ENCODE measurements at regions not wholly inside any gene's neighbourhood (a gene's known extent, or its start where the extent isn't known, plus 50 kb on each side); places are given as distances from the start of the nearest gene placed in this dataset.

GRCh38 chr4:180721356-180721755 lies 1521.8 kb upstream of the TENM3 start:
- DNase-seq (ENCODE audit: low spot score) = no peak

GRCh38 chr4:180726611-180727010 lies 1516.6 kb upstream of the TENM3 start:
- DNase-seq (ENCODE audit: low spot score) = no peak

GRCh38 chr4:180727478-180727877 lies 1515.7 kb upstream of the TENM3 start:
- DNase-seq (ENCODE audit: low spot score) = no peak

GRCh38 chr4:180734753-180735432 lies 1508.3 kb upstream of the TENM3 start:
- DNase-seq (ENCODE audit: low spot score) = no peak

- no peak for DNase-seq (ENCODE audit: low spot score)
Measured at GRCh38 chr4:180741703-180742102, 1501.5 kb upstream of the TENM3 start.

GRCh38 chr4:180745019-180745418 lies 1498.2 kb upstream of the TENM3 start:
- no peak for DNase-seq (ENCODE audit: low spot score)

GRCh38 chr4:180751009-180751408 lies 1492.2 kb upstream of the TENM3 start:
- DNase-seq (ENCODE audit: low spot score) = no peak

GRCh38 chr4:180757927-180758326 lies 1485.3 kb upstream of the TENM3 start:
- DNase-seq (ENCODE audit: low spot score) = no peak

- DNase-seq (ENCODE audit: low spot score) = no peak
Measured at GRCh38 chr4:180766045-180766444, 1477.2 kb upstream of the TENM3 start.

GRCh38 chr4:180766944-180767729 lies 1476.1 kb upstream of the TENM3 start:
- no peak for DNase-seq (ENCODE audit: low spot score)

GRCh38 chr4:180768610-180769009 lies 1474.6 kb upstream of the TENM3 start:
- no peak for DNase-seq (ENCODE audit: low spot score)

- no peak for DNase-seq (ENCODE audit: low spot score)
Measured at GRCh38 chr4:180769791-180770190, 1473.4 kb upstream of the TENM3 start.

- no peak for DNase-seq (ENCODE audit: low spot score)
Measured at GRCh38 chr4:180770265-180770664, 1472.9 kb upstream of the TENM3 start.

GRCh38 chr4:180784940-180785339 lies 1458.3 kb upstream of the TENM3 start:
- no peak for DNase-seq (ENCODE audit: low spot score)

- no peak for DNase-seq (ENCODE audit: low spot score)
Measured at GRCh38 chr4:180788729-180789128, 1454.5 kb upstream of the TENM3 start.

- DNase-seq (ENCODE audit: low spot score) = no peak
Measured at GRCh38 chr4:180789929-180790328, 1453.3 kb upstream of the TENM3 start.

- DNase-seq (ENCODE audit: low spot score) = no peak
Measured at GRCh38 chr4:180790471-180790870, 1452.7 kb upstream of the TENM3 start.

- DNase-seq (ENCODE audit: low spot score) = no peak
Measured at GRCh38 chr4:180792541-180792940, 1450.7 kb upstream of the TENM3 start.

- DNase-seq (ENCODE audit: low spot score) = no peak
Measured at GRCh38 chr4:180794333-180794732, 1448.9 kb upstream of the TENM3 start.

GRCh38 chr4:180798036-180798577 lies 1445.1 kb upstream of the TENM3 start:
- no peak for DNase-seq (ENCODE audit: low spot score)

GRCh38 chr4:180799798-180800197 lies 1443.4 kb upstream of the TENM3 start:
- DNase-seq (ENCODE audit: low spot score) = no peak

- no peak for DNase-seq (ENCODE audit: low spot score)
Measured at GRCh38 chr4:180805101-180805500, 1438.1 kb upstream of the TENM3 start.

- DNase-seq (ENCODE audit: low spot score) = no peak
Measured at GRCh38 chr4:180808862-180809261, 1434.3 kb upstream of the TENM3 start.
